Suprapubic skin (tissue), 4 donors: ENCODE measurements at regions not wholly inside any gene's neighbourhood (a gene's known extent, or its start where the extent isn't known, plus 50 kb on each side); places are given as distances from the start of the nearest gene placed in this dataset.

Source experiments
- EP300 ChIP-seq: sonication (generic); formaldehyde crosslinking; IDR thresholded peaks from one replicate; pipeline ENCODE4 v1.6.1; 2017; ENCODE audit warnings: antibody characterized with exemption
- POLR2A ChIP-seq, 2 donors: fragments of 450-650 bp; IDR thresholded peaks; one replicate each; pipeline ENCODE4 v1.6.1; 2017; ENCODE audit warnings: antibody characterized with exemption in 2 of 2, mild to moderate bottlenecking in 2 of 2, moderate library complexity in 2 of 2
- POLR2AphosphoS5 ChIP-seq, 3 donors: sonication (generic); formaldehyde crosslinking; IDR thresholded peaks; one replicate each; pipeline ENCODE4 v1.6.1; 2017; ENCODE audit warnings: antibody characterized with exemption in 3 of 3
- TF ChIP-seq, protein P1 (sequence below), 2 donors: fragments of 200-600 bp in 1 of 2; fragments of 450-650 bp in 1 of 2; sonication (generic) in 1 of 2; IDR thresholded peaks; one replicate each; pipeline ENCODE4 v1.5.1; 2016 to 2019; ENCODE audit warnings: antibody characterized with exemption in 2 of 2, mild to moderate bottlenecking in 1 of 2, moderate library complexity in 1 of 2

DNA sequence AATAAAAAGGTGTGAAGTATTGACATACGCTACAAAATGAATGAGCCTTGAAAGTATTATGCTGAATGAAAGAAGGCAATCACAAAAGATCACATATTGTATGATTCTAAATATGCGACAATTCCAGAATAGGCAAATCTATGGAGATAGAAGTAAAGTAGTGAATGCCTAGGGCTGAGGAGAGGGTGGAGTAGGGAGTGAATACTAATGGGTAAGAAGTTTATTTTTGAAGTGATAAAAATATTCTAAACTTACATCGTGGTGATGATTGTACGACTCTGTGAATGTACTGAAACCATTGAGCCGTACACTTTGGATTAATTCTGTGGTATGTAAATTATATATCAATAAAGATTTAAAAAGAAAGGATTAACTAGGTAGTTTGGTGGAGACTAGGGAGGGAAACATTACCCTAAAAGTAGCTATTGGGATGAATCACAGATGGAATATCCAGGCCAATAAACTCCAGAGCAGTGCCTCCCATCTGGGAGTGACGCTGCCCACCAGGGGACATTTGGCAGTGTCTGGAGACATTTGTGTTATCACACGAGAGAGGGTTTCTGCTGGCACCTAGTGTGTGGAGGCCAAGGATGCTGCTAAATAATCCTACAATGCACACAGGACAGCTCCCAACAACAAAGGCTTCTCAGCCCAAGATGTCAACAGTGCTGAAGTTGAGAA is 214.2 kb upstream of the PCSK2 start:
- no peak for TF ChIP-seq POLR2A (IDR thresholded peaks at IDR 0.05)
- TF ChIP-seq, protein P1, sequence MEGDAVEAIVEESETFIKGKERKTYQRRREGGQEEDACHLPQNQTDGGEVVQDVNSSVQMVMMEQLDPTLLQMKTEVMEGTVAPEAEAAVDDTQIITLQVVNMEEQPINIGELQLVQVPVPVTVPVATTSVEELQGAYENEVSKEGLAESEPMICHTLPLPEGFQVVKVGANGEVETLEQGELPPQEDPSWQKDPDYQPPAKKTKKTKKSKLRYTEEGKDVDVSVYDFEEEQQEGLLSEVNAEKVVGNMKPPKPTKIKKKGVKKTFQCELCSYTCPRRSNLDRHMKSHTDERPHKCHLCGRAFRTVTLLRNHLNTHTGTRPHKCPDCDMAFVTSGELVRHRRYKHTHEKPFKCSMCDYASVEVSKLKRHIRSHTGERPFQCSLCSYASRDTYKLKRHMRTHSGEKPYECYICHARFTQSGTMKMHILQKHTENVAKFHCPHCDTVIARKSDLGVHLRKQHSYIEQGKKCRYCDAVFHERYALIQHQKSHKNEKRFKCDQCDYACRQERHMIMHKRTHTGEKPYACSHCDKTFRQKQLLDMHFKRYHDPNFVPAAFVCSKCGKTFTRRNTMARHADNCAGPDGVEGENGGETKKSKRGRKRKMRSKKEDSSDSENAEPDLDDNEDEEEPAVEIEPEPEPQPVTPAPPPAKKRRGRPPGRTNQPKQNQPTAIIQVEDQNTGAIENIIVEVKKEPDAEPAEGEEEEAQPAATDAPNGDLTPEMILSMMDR (IDR thresholded peaks at IDR 0.05), result no peak
- TF ChIP-seq POLR2AphosphoS5 (IDR thresholded peaks at IDR 0.05), result no peak
- TF ChIP-seq EP300, result no peak
